HCT116 (cell line): ENCODE measurements at regions not wholly inside any gene's neighbourhood (a gene's known extent, or its start where the extent isn't known, plus 50 kb on each side); places are given as distances from the start of the nearest gene placed in this dataset.

Source experiments
- ATAC-seq: fragments of 200-7000 bp; cut with Tn5 transposase; 2 replicates; pipeline ENCODE4 v1.9.1; 2020; ENCODE audit warnings: mild to moderate bottlenecking, moderate library complexity
- BruUV-seq: library from RNA; stranded (reverse); fragments of 400-500 nt; replicated peaks from 2 replicates; lab custom pipeline; 2021; lab: Mats Ljungman, UMichigan
- CTCF ChIA-PET: fragments of 300-600 bp; sonication (Branson Sonifier 250); formaldehyde crosslinking; loops from one replicate; lab custom pipeline; 2021; ENCODE audit warnings: antibody characterized with exemption; lab: Charles Lee
- POLR2A ChIA-PET: fragments of 300-600, 350-600 bp; sonication (Branson Sonifier 250); formaldehyde crosslinking; loops from one replicate; lab custom pipeline; 2021; ENCODE audit warnings: antibody characterized with exemption; lab: Charles Lee
- RAD21 ChIA-PET, 2 experiments: fragments of 300-600 bp; sonication (Branson Sonifier 250); formaldehyde crosslinking; loops; one replicate each; lab custom pipeline; 2023; ENCODE audit warnings: low total read pairs in 2 of 2; ENCODE audit not compliant: uncharacterized antibody in 2 of 2, unreplicated experiment in 2 of 2, low non-redundant PET in 1 of 2; lab: Charles Lee
- DNase-seq: peaks from one replicate; pipeline ENCODE4 v3.0.0-alpha.2; 2010; ENCODE audit warnings: low read depth, low spot score
- H2AFZ ChIP-seq: fragments of 200-600 bp; shearing (Covaris generic), sonication (generic); 2 replicates; pipeline ENCODE4 v1.6.1; 2017; ENCODE audit warnings: low read depth, mixed run types, mixed read lengths, antibody characterized with exemption, low read length; ENCODE audit not compliant: poor library complexity, severe bottlenecking
- H3K27ac ChIP-seq: 2 replicates; pipeline ENCODE4 v1.5.1; 2012; ENCODE audit warnings: low read depth, low read length
- H3K27me3 ChIP-seq: fragments of 200-600 bp; sonication (generic); 2 replicates; pipeline ENCODE4 v1.6.1; 2016; ENCODE audit warnings: mixed run types, low read length, mixed read lengths; ENCODE audit not compliant: insufficient read depth
- H3K36me3 ChIP-seq, 2 experiments: fragments of 200-500 bp in 1 of 2; fragments of 200-600 bp in 1 of 2; sonication (Bioruptor generic) in 1 of 2; sonication (generic) in 1 of 2; 2 replicates each; pipeline versions ENCODE4 v1.5.1 to v1.6.1; 2014 to 2016; ENCODE audit warnings: low read length in 2 of 2, inconsistent platforms in 1 of 2, mixed read lengths in 1 of 2, mixed run types in 1 of 2; ENCODE audit not compliant: insufficient read depth in 2 of 2, control insufficient read depth in 1 of 2
- H3K4me1 ChIP-seq, 2 experiments: fragments of 200-600 bp in 1 of 2; sonication (generic) in 1 of 2; 2 replicates each; pipeline versions ENCODE4 v1.5.1 to v1.6.1; 2012 to 2017; ENCODE audit warnings: low read length in 2 of 2, inconsistent platforms in 1 of 2, mild to moderate bottlenecking in 1 of 2, mixed read lengths in 1 of 2, mixed run types in 1 of 2, moderate library complexity in 1 of 2; ENCODE audit not compliant: insufficient read depth in 2 of 2, control insufficient read depth in 1 of 2
- H3K4me2 ChIP-seq: fragments of 200-600 bp; sonication (generic); 2 replicates; pipeline ENCODE4 v1.6.1; 2017; ENCODE audit warnings: mixed run types, low read length, mixed read lengths
- H3K4me3 ChIP-seq, 2 experiments: fragments of 200-600 bp in 1 of 2; sonication (generic) in 1 of 2; replicated peaks in 1 of 2; 2 replicates each; pipeline ENCODE4 v1.5.1; 2011 to 2016; ENCODE audit warnings: low read length in 2 of 2, control low read depth in 1 of 2, low read depth in 1 of 2, mild to moderate bottlenecking in 1 of 2, mixed read lengths in 1 of 2, mixed run types in 1 of 2
- H3K79me2 ChIP-seq: fragments of 200-600 bp; sonication (generic); 2 replicates; pipeline ENCODE4 v1.6.1; 2017; ENCODE audit warnings: mild to moderate bottlenecking, mixed run types, low read length, moderate library complexity, mixed read lengths; ENCODE audit not compliant: insufficient read depth
- H3K9ac ChIP-seq: fragments of 200-600 bp; sonication (generic); 2 replicates; pipeline ENCODE4 v1.6.1; 2016; ENCODE audit warnings: low read length, mixed read lengths
- H3K9me2 ChIP-seq: fragments of 200-600 bp; sonication (generic), shearing (Covaris generic); 2 replicates; pipeline ENCODE4 v1.6.1; 2017; ENCODE audit warnings: mixed run types, mild to moderate bottlenecking, moderate library complexity; ENCODE audit not compliant: insufficient read depth
- H3K9me3 ChIP-seq, 2 experiments: fragments of 200-500 bp in 1 of 2; fragments of 200-600 bp in 1 of 2; sonication (Bioruptor generic) in 1 of 2; sonication (generic) in 1 of 2; 2 replicates each; pipeline ENCODE4 v1.6.1; 2014 to 2017; ENCODE audit warnings: low read length in 2 of 2, mixed read lengths in 2 of 2, inconsistent platforms in 1 of 2, low read depth in 1 of 2, mild to moderate bottlenecking in 1 of 2, mixed run types in 1 of 2, moderate library complexity in 1 of 2; ENCODE audit not compliant: control insufficient read depth in 1 of 2, insufficient read depth in 1 of 2
- H4K20me1 ChIP-seq: fragments of 200-600 bp; sonication (generic), shearing (Covaris generic); 2 replicates; pipeline ENCODE4 v1.6.1; 2017; ENCODE audit warnings: mixed run types, mild to moderate bottlenecking, moderate library complexity; ENCODE audit not compliant: insufficient read depth
- CBX3 ChIP-seq: IDR thresholded peaks from 2 replicates; pipeline ENCODE4 v1.6.1; 2012; ENCODE audit warnings: low read depth
- CEBPB ChIP-seq: IDR thresholded peaks from 2 replicates; pipeline ENCODE4 v1.6.1; 2012; ENCODE audit warnings: low read depth
- EGR1 ChIP-seq: IDR thresholded peaks from 2 replicates; pipeline ENCODE4 v1.6.1; 2012; ENCODE audit warnings: low read depth
- FOSL1 ChIP-seq: IDR thresholded peaks from 2 replicates; pipeline ENCODE4 v1.6.1; 2012; ENCODE audit warnings: low read depth
- JUND ChIP-seq: IDR thresholded peaks from 2 replicates; pipeline ENCODE4 v1.6.1; 2012
- MAX ChIP-seq: IDR thresholded peaks from 2 replicates; pipeline ENCODE4 v1.6.1; 2012
- POLR2A ChIP-seq: IDR thresholded peaks from 2 replicates; pipeline ENCODE4 v1.7.0; 2011; ENCODE audit warnings: borderline replicate concordance; ENCODE audit not compliant: insufficient read depth, insufficient read length; ENCODE audit errors: extremely low read depth
- SIN3A ChIP-seq: IDR thresholded peaks from 2 replicates; pipeline ENCODE4 v1.6.1; 2012; ENCODE audit warnings: low read depth
- TCF7L2 ChIP-seq: IDR thresholded peaks from 2 replicates; pipeline ENCODE4 v1.7.0; 2011; ENCODE audit warnings: borderline replicate concordance, inconsistent platforms; ENCODE audit not compliant: insufficient read depth, insufficient read length; ENCODE audit errors: extremely low read depth
- YY1 ChIP-seq: IDR thresholded peaks from 2 replicates; pipeline ENCODE4 v1.6.1; 2011; ENCODE audit warnings: low read length, low read depth, moderate library complexity, mild to moderate bottlenecking; ENCODE audit not compliant: insufficient replicate concordance; ENCODE audit errors: extremely low read depth
- ZBTB33 ChIP-seq: IDR thresholded peaks from 2 replicates; pipeline ENCODE4 v1.6.1; 2011; ENCODE audit warnings: mild to moderate bottlenecking, low read length, moderate library complexity; ENCODE audit not compliant: insufficient replicate concordance; ENCODE audit errors: extremely low read depth
- intact Hi-C: fragments of 100-400 bp; cut with micrococcal nuclease; formaldehyde crosslinking; loops from 2 replicates; pipeline ENCODE4 v1.10.0; 2022
- TF ChIP-seq, protein P1 (sequence below), 3 experiments: fragments of 200-600 bp in 1 of 3; sonication (generic) in 1 of 3; IDR thresholded peaks in 2 of 3; conservative IDR thresholded peaks in 1 of 3; 2 replicates each; pipeline ENCODE4 v1.5.1; 2012 to 2017; ENCODE audit warnings: low read depth in 2 of 3, low read length in 2 of 3, antibody characterized with exemption in 1 of 3, borderline replicate concordance in 1 of 3, control low read depth in 1 of 3, mild to moderate bottlenecking in 1 of 3, mixed read lengths in 1 of 3, mixed run types in 1 of 3, moderate library complexity in 1 of 3; ENCODE audit not compliant: insufficient read depth in 1 of 3

DNA sequence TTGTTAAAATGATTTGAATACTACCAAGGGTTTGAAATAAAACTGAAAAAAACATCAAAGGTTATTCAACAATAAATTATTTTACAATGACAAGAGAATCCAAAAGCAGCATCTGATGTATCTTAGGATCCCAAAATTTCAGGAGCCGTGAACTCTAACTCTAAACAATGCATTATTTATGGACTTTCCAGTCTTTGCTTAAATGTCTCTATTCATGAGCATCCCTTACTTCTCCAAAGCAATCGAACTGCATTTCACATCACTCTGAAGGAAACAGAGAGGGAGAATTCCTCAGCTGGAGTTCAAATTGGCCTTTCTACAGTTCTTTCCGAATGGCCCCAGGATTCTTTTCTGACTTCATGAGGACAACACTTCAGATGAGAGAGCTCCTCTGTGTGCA is 229.1 kb downstream of the CBLN4 start:
- Histone ChIP-seq H3K9me3 (peaks cover 16 to 30% of the 10 kb centered on the region in 2 experiments; a peak in 2 of 4 replicates), H4K20me1 (no peaks in the 10 kb centered on the region), H3K4me1 (no peaks in the 10 kb centered on the region), H2AFZ (no peak overlapping the region), H3K27me3 (no peaks in the 10 kb centered on the region), H3K36me3 (no peaks in the 10 kb centered on the region), H3K79me2 (no peaks in the 10 kb centered on the region), H3K4me3 (no peak overlapping the region), H3K9ac (no peak overlapping the region), H3K27ac (no peak overlapping the region), H3K9me2 (no peaks in the 10 kb centered on the region), H3K4me2 (no peak overlapping the region)
- intact Hi-C loops, result no loop called here
- no peak for DNase-seq
- BruUV-seq, result no TSS peak
- TF ChIP-seq, protein P1, sequence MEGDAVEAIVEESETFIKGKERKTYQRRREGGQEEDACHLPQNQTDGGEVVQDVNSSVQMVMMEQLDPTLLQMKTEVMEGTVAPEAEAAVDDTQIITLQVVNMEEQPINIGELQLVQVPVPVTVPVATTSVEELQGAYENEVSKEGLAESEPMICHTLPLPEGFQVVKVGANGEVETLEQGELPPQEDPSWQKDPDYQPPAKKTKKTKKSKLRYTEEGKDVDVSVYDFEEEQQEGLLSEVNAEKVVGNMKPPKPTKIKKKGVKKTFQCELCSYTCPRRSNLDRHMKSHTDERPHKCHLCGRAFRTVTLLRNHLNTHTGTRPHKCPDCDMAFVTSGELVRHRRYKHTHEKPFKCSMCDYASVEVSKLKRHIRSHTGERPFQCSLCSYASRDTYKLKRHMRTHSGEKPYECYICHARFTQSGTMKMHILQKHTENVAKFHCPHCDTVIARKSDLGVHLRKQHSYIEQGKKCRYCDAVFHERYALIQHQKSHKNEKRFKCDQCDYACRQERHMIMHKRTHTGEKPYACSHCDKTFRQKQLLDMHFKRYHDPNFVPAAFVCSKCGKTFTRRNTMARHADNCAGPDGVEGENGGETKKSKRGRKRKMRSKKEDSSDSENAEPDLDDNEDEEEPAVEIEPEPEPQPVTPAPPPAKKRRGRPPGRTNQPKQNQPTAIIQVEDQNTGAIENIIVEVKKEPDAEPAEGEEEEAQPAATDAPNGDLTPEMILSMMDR (IDR thresholded peaks at IDR 0.05 in 2 of 3, conservative IDR thresholded peaks at IDR 0.05 in 1 of 3; ENCODE audit: borderline replicate concordance in 1 of 3, insufficient read depth in 1 of 3, low read depth in 2 of 3, low read length in 2 of 3), result no peak
- TF ChIP-seq POLR2A (no peak), CBX3 (no peak), SIN3A (no peak), EGR1 (no peak), TCF7L2 (no peak), ZBTB33 (no peak), FOSL1 (no peak), MAX (no peak), JUND (no peak), YY1 (no peak), CEBPB (no peak)
- POLR2A ChIA-PET, result no interaction called here
- no peak for ATAC-seq
- CTCF ChIA-PET, result no interaction called here
- RAD21 ChIA-PET, result no interaction called here
